ENCODE measurements at regions not wholly inside any gene's neighbourhood (a gene's known extent, or its start where the extent isn't known, plus 50 kb on each side); places are given as distances from the start of the nearest gene placed in this dataset.

GRCh38 chr22:48872271-48873190 lies 955.1 kb downstream of the BRD1 start:
- no peak for DNase-seq

GRCh38 chr22:48871176-48871840 lies 956.4 kb downstream of the BRD1 start:
- DNase-seq = no peak

- DNase-seq = no peak
These were observed 957.2 kb downstream of the BRD1 start for GRCh38 chr22:48870436-48870835.

- DNase-seq = no peak
These were observed 957.9 kb downstream of the BRD1 start for GRCh38 chr22:48869788-48870187.

- no peak for DNase-seq
These were observed 958.5 kb downstream of the BRD1 start for GRCh38 chr22:48869161-48869560.

GRCh38 chr22:48868554-48868953 lies 959.1 kb downstream of the BRD1 start:
- DNase-seq = no peak

GRCh38 chr22:48867891-48868290 lies 959.8 kb downstream of the BRD1 start:
- no peak for DNase-seq

- DNase-seq = no peak
These were observed 960.6 kb downstream of the BRD1 start for GRCh38 chr22:48866906-48867681.

- no peak for DNase-seq
These were observed 962.9 kb downstream of the BRD1 start for GRCh38 chr22:48864748-48865147.

- no peak for DNase-seq
These were observed 963.6 kb downstream of the BRD1 start for GRCh38 chr22:48863965-48864528.

GRCh38 chr22:48860557-48860956 lies 967.1 kb downstream of the BRD1 start:
- DNase-seq = no peak

- DNase-seq = no peak
These were observed 968.8 kb downstream of the BRD1 start for GRCh38 chr22:48858856-48859255.

- no peak for DNase-seq
These were observed 969.6 kb downstream of the BRD1 start for GRCh38 chr22:48858121-48858520.

- DNase-seq = no peak
These were observed 970.4 kb downstream of the BRD1 start for GRCh38 chr22:48857202-48857805.

GRCh38 chr22:48856308-48856615 lies 971.4 kb downstream of the BRD1 start:
- no peak for DNase-seq

- no peak for DNase-seq
These were observed 971.9 kb downstream of the BRD1 start for GRCh38 chr22:48855593-48856307.

GRCh38 chr22:48855013-48855412 lies 972.7 kb downstream of the BRD1 start:
- DNase-seq = no peak

GRCh38 chr22:48853627-48854240 lies 973.9 kb downstream of the BRD1 start:
- DNase-seq = no peak

GRCh38 chr22:48851933-48852549 lies 975.6 kb downstream of the BRD1 start:
- no peak for DNase-seq

GRCh38 chr22:48850658-48851287 lies 976.9 kb downstream of the BRD1 start:
- no peak for DNase-seq
